ENCODE measurements at regions not wholly inside any gene's neighbourhood (a gene's known extent, or its start where the extent isn't known, plus 50 kb on each side); places are given as distances from the start of the nearest gene placed in this dataset.

- TF ChIP-seq CTCF (IDR thresholded peaks at IDR 0.05) (no peak), EP300 (IDR thresholded peaks at IDR 0.05) (no peak)
Measured at GRCh38 chr4:187103351-187103750, 379.7 kb upstream of the FAT1 start.
